ENCODE measurements at regions not wholly inside any gene's neighbourhood (a gene's known extent, or its start where the extent isn't known, plus 50 kb on each side); places are given as distances from the start of the nearest gene placed in this dataset.

- TF ChIP-seq CTCF (IDR thresholded peaks at IDR 0.05; ENCODE audit: extremely low read depth, low read depth, low read length): no peak
- no peak for DNase-seq (ENCODE audit: insufficient read length, low spot score, missing footprints)
Measured at GRCh38 chr4:96248225-96248624, 408.3 kb downstream of the PDHA2 start.

GRCh38 chr4:96260064-96260682 is 420.3 kb downstream of the PDHA2 start:
- no peak overlapping the region for H3K27ac ChIP-seq (ENCODE audit: low read depth, low read length)
- no peak overlapping the region for H3K4me2 ChIP-seq (ENCODE audit: insufficient read depth, low read length)
- H2AFZ ChIP-seq (ENCODE audit: low read length): no peak overlapping the region
- no peak for TF ChIP-seq CTCF (IDR thresholded peaks at IDR 0.05; ENCODE audit: extremely low read depth, low read depth, low read length)
- H4K20me1 ChIP-seq (ENCODE audit: insufficient read depth, low read length): no peaks in the 10 kb centered on the region
- H3K9me3 ChIP-seq (ENCODE audit: low read depth, low read length): no peaks in the 10 kb centered on the region
- H3K79me2 ChIP-seq (ENCODE audit: insufficient read depth, low read length): no peaks in the 10 kb centered on the region
- no peaks in the 10 kb centered on the region for H3K36me3 ChIP-seq (ENCODE audit: insufficient read depth, low read length)
- no peak for DNase-seq (ENCODE audit: insufficient read length, low spot score, missing footprints)
- H3K27me3 ChIP-seq (ENCODE audit: insufficient read depth, low read length): no peaks in the 10 kb centered on the region
- no peak overlapping the region for H3K4me3 ChIP-seq (ENCODE audit: insufficient read depth, low read length)
- H3K4me1 ChIP-seq (ENCODE audit: insufficient read depth, low read length): no peaks in the 10 kb centered on the region

More at GRCh38 chr4:96248225-96248624, 408.3 kb downstream of the PDHA2 start:
- H3K79me2 ChIP-seq (ENCODE audit: insufficient read depth, low read length): no peaks in the 10 kb centered on the region
- no peaks in the 10 kb centered on the region for H4K20me1 ChIP-seq (ENCODE audit: insufficient read depth, low read length)
- H3K27ac ChIP-seq (ENCODE audit: low read depth, low read length): no peak overlapping the region
- no peaks in the 10 kb centered on the region for H3K27me3 ChIP-seq (ENCODE audit: insufficient read depth, low read length)
- no peak overlapping the region for H3K4me2 ChIP-seq (ENCODE audit: insufficient read depth, low read length)
- H2AFZ ChIP-seq (ENCODE audit: low read length): no peak overlapping the region
- H3K4me1 ChIP-seq (ENCODE audit: insufficient read depth, low read length): no peaks in the 10 kb centered on the region
- H3K4me3 ChIP-seq (ENCODE audit: insufficient read depth, low read length): no peak overlapping the region
- H3K36me3 ChIP-seq (ENCODE audit: insufficient read depth, low read length): no peaks in the 10 kb centered on the region
- H3K9me3 ChIP-seq (ENCODE audit: low read depth, low read length): no peaks in the 10 kb centered on the region

GRCh38 chr4:96262057-96262456 is 422.2 kb downstream of the PDHA2 start:
- no peaks in the 10 kb centered on the region for H3K36me3 ChIP-seq (ENCODE audit: insufficient read depth, low read length)
- H3K9me3 ChIP-seq (ENCODE audit: low read depth, low read length): no peaks in the 10 kb centered on the region
- no peaks in the 10 kb centered on the region for H3K79me2 ChIP-seq (ENCODE audit: insufficient read depth, low read length)
- TF ChIP-seq CTCF (IDR thresholded peaks at IDR 0.05; ENCODE audit: extremely low read depth, low read depth, low read length): no peak
- no peak overlapping the region for H3K4me2 ChIP-seq (ENCODE audit: insufficient read depth, low read length)
- no peak overlapping the region for H2AFZ ChIP-seq (ENCODE audit: low read length)
- H3K4me1 ChIP-seq (ENCODE audit: insufficient read depth, low read length): no peaks in the 10 kb centered on the region
- H3K27me3 ChIP-seq (ENCODE audit: insufficient read depth, low read length): no peaks in the 10 kb centered on the region
- no peaks in the 10 kb centered on the region for H4K20me1 ChIP-seq (ENCODE audit: insufficient read depth, low read length)
- DNase-seq (ENCODE audit: insufficient read length, low spot score, missing footprints): no peak
- H3K4me3 ChIP-seq (ENCODE audit: insufficient read depth, low read length): no peak overlapping the region
- H3K27ac ChIP-seq (ENCODE audit: low read depth, low read length): no peak overlapping the region

- DNase-seq (ENCODE audit: insufficient read length, low spot score, missing footprints): no peak
- H3K9me3 ChIP-seq (ENCODE audit: low read depth, low read length): no peaks in the 10 kb centered on the region
- no peak overlapping the region for H3K4me2 ChIP-seq (ENCODE audit: insufficient read depth, low read length)
- H3K27ac ChIP-seq (ENCODE audit: low read depth, low read length): no peak overlapping the region
- H2AFZ ChIP-seq (ENCODE audit: low read length): no peak overlapping the region
- no peaks in the 10 kb centered on the region for H3K36me3 ChIP-seq (ENCODE audit: insufficient read depth, low read length)
- no peak overlapping the region for H3K4me3 ChIP-seq (ENCODE audit: insufficient read depth, low read length)
- no peaks in the 10 kb centered on the region for H3K4me1 ChIP-seq (ENCODE audit: insufficient read depth, low read length)
- H3K27me3 ChIP-seq (ENCODE audit: insufficient read depth, low read length): no peaks in the 10 kb centered on the region
- no peaks in the 10 kb centered on the region for H3K79me2 ChIP-seq (ENCODE audit: insufficient read depth, low read length)
- H4K20me1 ChIP-seq (ENCODE audit: insufficient read depth, low read length): no peaks in the 10 kb centered on the region
- no peak for TF ChIP-seq CTCF (IDR thresholded peaks at IDR 0.05; ENCODE audit: extremely low read depth, low read depth, low read length)
Measured at GRCh38 chr4:96263291-96263690, 423.4 kb downstream of the PDHA2 start.
